ENCODE measurements at regions not wholly inside any gene's neighbourhood (a gene's known extent, or its start where the extent isn't known, plus 50 kb on each side); places are given as distances from the start of the nearest gene placed in this dataset.

DNA sequence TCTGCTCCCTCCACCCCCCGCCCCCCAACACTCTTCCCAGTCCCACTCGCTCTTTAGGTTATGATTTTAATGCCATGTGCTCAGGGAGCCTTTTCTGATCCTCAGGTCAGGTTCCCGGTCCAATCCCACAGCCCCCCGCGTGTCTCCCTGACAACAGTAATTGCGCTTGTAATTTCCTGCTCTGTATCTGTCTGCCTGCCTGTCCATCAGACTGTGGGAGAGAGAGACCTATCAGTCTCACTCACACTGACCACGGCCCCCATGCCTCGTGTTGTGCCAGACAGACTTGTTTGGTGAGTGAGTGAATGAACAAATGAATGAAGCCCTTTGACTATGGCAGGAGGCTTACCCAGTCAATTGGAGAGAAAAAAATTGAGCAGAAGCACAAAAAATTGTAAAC is 50.8 kb upstream of the ECE1 start:
- TF ChIP-seq, protein P1, sequence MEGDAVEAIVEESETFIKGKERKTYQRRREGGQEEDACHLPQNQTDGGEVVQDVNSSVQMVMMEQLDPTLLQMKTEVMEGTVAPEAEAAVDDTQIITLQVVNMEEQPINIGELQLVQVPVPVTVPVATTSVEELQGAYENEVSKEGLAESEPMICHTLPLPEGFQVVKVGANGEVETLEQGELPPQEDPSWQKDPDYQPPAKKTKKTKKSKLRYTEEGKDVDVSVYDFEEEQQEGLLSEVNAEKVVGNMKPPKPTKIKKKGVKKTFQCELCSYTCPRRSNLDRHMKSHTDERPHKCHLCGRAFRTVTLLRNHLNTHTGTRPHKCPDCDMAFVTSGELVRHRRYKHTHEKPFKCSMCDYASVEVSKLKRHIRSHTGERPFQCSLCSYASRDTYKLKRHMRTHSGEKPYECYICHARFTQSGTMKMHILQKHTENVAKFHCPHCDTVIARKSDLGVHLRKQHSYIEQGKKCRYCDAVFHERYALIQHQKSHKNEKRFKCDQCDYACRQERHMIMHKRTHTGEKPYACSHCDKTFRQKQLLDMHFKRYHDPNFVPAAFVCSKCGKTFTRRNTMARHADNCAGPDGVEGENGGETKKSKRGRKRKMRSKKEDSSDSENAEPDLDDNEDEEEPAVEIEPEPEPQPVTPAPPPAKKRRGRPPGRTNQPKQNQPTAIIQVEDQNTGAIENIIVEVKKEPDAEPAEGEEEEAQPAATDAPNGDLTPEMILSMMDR (IDR thresholded peaks at IDR 0.05; ENCODE audit: low read depth, low read length, missing control alignments): no peak
- DNase-seq (ENCODE audit: extremely low read depth, low read depth): no peak
- H3K4me3 ChIP-seq (replicated peaks; ENCODE audit: low read depth, low read length): no peak overlapping the region

DNA sequence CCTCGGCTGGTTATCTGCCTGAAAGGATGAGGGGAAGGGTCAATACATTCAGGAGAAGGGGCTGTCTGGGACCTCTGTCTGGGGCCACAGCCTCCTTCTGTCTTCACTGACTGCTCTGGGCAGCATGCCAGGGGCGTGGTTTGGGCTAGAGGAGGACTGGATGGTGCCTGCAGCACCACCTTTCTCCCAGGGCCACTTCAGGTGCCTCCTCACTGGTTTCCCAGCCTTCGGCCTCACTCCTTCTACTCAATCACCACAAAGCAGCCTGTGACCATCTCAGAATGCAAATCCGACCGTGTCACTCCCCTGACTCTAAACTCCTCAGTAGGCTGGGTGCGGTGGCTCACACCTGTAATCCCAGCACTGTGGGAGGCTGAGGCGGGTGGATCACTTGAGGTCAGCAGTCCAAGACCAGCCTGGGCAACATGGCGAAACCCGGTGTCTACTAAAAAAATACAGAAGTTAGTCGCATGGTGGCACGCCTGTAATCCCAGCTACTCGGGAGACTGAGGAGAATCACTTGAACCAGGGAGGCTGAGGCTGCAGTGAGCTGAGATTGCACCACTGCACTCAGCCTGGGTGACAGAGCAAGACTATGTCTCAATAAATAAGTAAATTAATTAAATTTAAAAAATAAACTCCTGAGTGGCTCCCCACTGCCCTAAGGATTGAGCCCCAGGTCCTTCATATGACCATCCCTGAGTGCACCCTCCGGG is 50.1 kb upstream of the ECE1 start:
- no peak for DNase-seq (ENCODE audit: extremely low read depth, low read depth)
- TF ChIP-seq, protein P1 (IDR thresholded peaks at IDR 0.05; ENCODE audit: low read depth, low read length, missing control alignments): no peak
- no peak overlapping the region for H3K4me3 ChIP-seq (replicated peaks; ENCODE audit: low read depth, low read length)

Data from HFF-Myc (cell line).